SJCRH30 (cell line): ENCODE measurements at regions not wholly inside any gene's neighbourhood (a gene's known extent, or its start where the extent isn't known, plus 50 kb on each side); places are given as distances from the start of the nearest gene placed in this dataset.
"Not testable (repeated sequence)": the region's sequence is repeated elsewhere in the genome, so short reads cannot be mapped to it uniquely, and the experiment has no call there.

Source experiments
- DNase-seq, 2 experiments: peaks; one replicate each; pipeline ENCODE4 v3.0.0-alpha.2; 2015 to 2020
- H3K27ac ChIP-seq: fragments of 250-450 bp; sonication (Bioruptor Pico); 2 replicates; pipeline ENCODE4 v1.5.1; 2020; ENCODE audit warnings: mild to moderate bottlenecking, moderate library complexity
- H3K27me3 ChIP-seq: fragments of 250-450 bp; sonication (Bioruptor Pico); 2 replicates; pipeline ENCODE4 v1.5.1; 2020; ENCODE audit warnings: mild to moderate bottlenecking, moderate library complexity
- H3K36me3 ChIP-seq: fragments of 250-450 bp; sonication (Bioruptor Pico); 2 replicates; pipeline ENCODE4 v1.5.1; 2020; ENCODE audit warnings: mild to moderate bottlenecking, moderate library complexity
- H3K4me1 ChIP-seq: fragments of 250-450 bp; sonication (Bioruptor Pico); 2 replicates; pipeline ENCODE4 v1.5.1; 2020; ENCODE audit warnings: mild to moderate bottlenecking, moderate library complexity
- H3K4me3 ChIP-seq: fragments of 250-450 bp; sonication (Bioruptor Pico); 2 replicates; pipeline ENCODE4 v1.5.1; 2020; ENCODE audit warnings: mild to moderate bottlenecking, moderate library complexity
- H3K9me3 ChIP-seq: fragments of 250-450 bp; sonication (Bioruptor Pico); replicated peaks from 2 replicates; pipeline ENCODE4 v1.5.1; 2020; ENCODE audit warnings: mild to moderate bottlenecking, moderate library complexity

- not testable (repeated sequence) for H3K9me3 ChIP-seq, H3K27me3 ChIP-seq
These were observed 52.6 kb upstream of the KIF26B start for GRCh38 chr1:245102149-245102548.

GRCh38 chr1:245099401-245099800 is 55.4 kb upstream of the KIF26B start:
- Histone ChIP-seq H3K4me3 (no peak overlapping the region), H3K27ac (no peak overlapping the region), H3K36me3 (no peaks in the 10 kb centered on the region), H3K9me3 (0 out of 2 replicates have a peak, but pooled peaks cover 2% of the 10 kb centered on the region), H3K4me1 (no peaks in the 10 kb centered on the region), H3K27me3 (no peaks in the 10 kb centered on the region)
- no peak for DNase-seq

More at GRCh38 chr1:245102149-245102548, 52.6 kb upstream of the KIF26B start:
- not testable (repeated sequence) for H3K36me3 ChIP-seq, DNase-seq, H3K27ac ChIP-seq, H3K4me1 ChIP-seq, H3K4me3 ChIP-seq

- no peaks in the 10 kb centered on the region for H3K27me3 ChIP-seq
- DNase-seq: no peak
- H3K4me1 ChIP-seq: no peaks in the 10 kb centered on the region
- H3K27ac ChIP-seq: no peak overlapping the region
- H3K9me3 ChIP-seq: 0 out of 2 replicates have a peak, but pooled peaks cover 2% of the 10 kb centered on the region
- H3K36me3 ChIP-seq: no peaks in the 10 kb centered on the region
- H3K4me3 ChIP-seq: no peak overlapping the region
These were observed 55.9 kb upstream of the KIF26B start for GRCh38 chr1:245098924-245099323.

GRCh38 chr1:245096311-245097066 is 58.3 kb upstream of the KIF26B start:
- Histone ChIP-seq H3K4me3 (no peak overlapping the region), H3K27me3 (no peaks in the 10 kb centered on the region), H3K9me3 (no peaks in the 10 kb centered on the region), H3K36me3 (no peaks in the 10 kb centered on the region), H3K27ac (no peak overlapping the region), H3K4me1 (peaks cover 3% of the 10 kb centered on the region; the same call in 1 of the 2 replicates)
- DNase-seq: no peak

- no peak overlapping the region for H3K27ac ChIP-seq
These were observed 58.9 kb upstream of the KIF26B start for GRCh38 chr1:245095903-245096302.

GRCh38 chr1:245094954-245095353 is 59.8 kb upstream of the KIF26B start:
- Histone ChIP-seq H3K36me3 (no peaks in the 10 kb centered on the region), H3K27ac (no peak overlapping the region), H3K4me3 (no peak overlapping the region), H3K4me1 (peaks cover 3% of the 10 kb centered on the region; the same call in 1 of the 2 replicates), H3K9me3 (no peaks in the 10 kb centered on the region), H3K27me3 (no peaks in the 10 kb centered on the region)
- no peak for DNase-seq

More at GRCh38 chr1:245095903-245096302, 58.9 kb upstream of the KIF26B start:
- Histone ChIP-seq H3K36me3 (no peaks in the 10 kb centered on the region), H3K4me3 (no peak overlapping the region), H3K27me3 (no peaks in the 10 kb centered on the region), H3K4me1 (peaks cover 3% of the 10 kb centered on the region; the same call in 1 of the 2 replicates), H3K9me3 (no peaks in the 10 kb centered on the region)
- no peak for DNase-seq

GRCh38 chr1:245094092-245094491 is 60.7 kb upstream of the KIF26B start:
- DNase-seq: no peak
- H3K36me3 ChIP-seq: no peaks in the 10 kb centered on the region

GRCh38 chr1:245092638-245092976 is 62.2 kb upstream of the KIF26B start:
- Histone ChIP-seq H3K4me3 (no peak overlapping the region), H3K27me3 (no peaks in the 10 kb centered on the region), H3K9me3 (no peaks in the 10 kb centered on the region), H3K36me3 (no peaks in the 10 kb centered on the region), H3K27ac (no peak overlapping the region), H3K4me1 (peaks cover 3% of the 10 kb centered on the region; the same call in 1 of the 2 replicates)
- no peak for DNase-seq

More at GRCh38 chr1:245094092-245094491, 60.7 kb upstream of the KIF26B start:
- no peak overlapping the region for H3K27ac ChIP-seq
- H3K4me3 ChIP-seq: no peak overlapping the region
- H3K27me3 ChIP-seq: no peaks in the 10 kb centered on the region
- H3K4me1 ChIP-seq: peaks cover 3% of the 10 kb centered on the region; the same call in 1 of the 2 replicates
- no peaks in the 10 kb centered on the region for H3K9me3 ChIP-seq

GRCh38 chr1:245091818-245092637 is 62.8 kb upstream of the KIF26B start:
- Histone ChIP-seq H3K4me3 (no peak overlapping the region), H3K27me3 (no peaks in the 10 kb centered on the region), H3K4me1 (peaks cover 3% of the 10 kb centered on the region; the same call in 1 of the 2 replicates), H3K36me3 (no peaks in the 10 kb centered on the region), H3K9me3 (no peaks in the 10 kb centered on the region), H3K27ac (peak overlapping the region; percentile 13; the same call in 1 of the 2 replicates)
- DNase-seq: peak; percentile 42 to 51

- no peaks in the 10 kb centered on the region for H3K27me3 ChIP-seq
- no peak overlapping the region for H3K4me3 ChIP-seq
- no peaks in the 10 kb centered on the region for H3K9me3 ChIP-seq
- no peak overlapping the region; the same call in 1 of the 2 replicates for H3K27ac ChIP-seq
- DNase-seq: no peak
- peaks cover 3% of the 10 kb centered on the region; the same call in 1 of the 2 replicates for H3K4me1 ChIP-seq
- no peaks in the 10 kb centered on the region for H3K36me3 ChIP-seq
These were observed 63.6 kb upstream of the KIF26B start for GRCh38 chr1:245091171-245091621.

- no peak for DNase-seq
- Histone ChIP-seq H3K4me1 (peaks cover 3% of the 10 kb centered on the region; the same call in 1 of the 2 replicates), H3K27me3 (no peaks in the 10 kb centered on the region), H3K4me3 (no peak overlapping the region), H3K27ac (no peak overlapping the region), H3K9me3 (no peaks in the 10 kb centered on the region), H3K36me3 (no peaks in the 10 kb centered on the region)
These were observed 64.2 kb upstream of the KIF26B start for GRCh38 chr1:245090491-245091090.

- H3K27ac ChIP-seq: no peak overlapping the region
- no peaks in the 10 kb centered on the region for H3K27me3 ChIP-seq
- no peak for DNase-seq
- no peaks in the 10 kb centered on the region for H3K9me3 ChIP-seq
- H3K4me3 ChIP-seq: no peak overlapping the region
- H3K4me1 ChIP-seq: peaks cover 3% of the 10 kb centered on the region; the same call in 1 of the 2 replicates
- no peaks in the 10 kb centered on the region for H3K36me3 ChIP-seq
These were observed 67.1 kb upstream of the KIF26B start for GRCh38 chr1:245087723-245088122.

GRCh38 chr1:245086389-245086969 is 68.3 kb upstream of the KIF26B start:
- H3K4me1 ChIP-seq: no peaks in the 10 kb centered on the region
- no peak overlapping the region for H3K4me3 ChIP-seq
- no peak for DNase-seq
- H3K27me3 ChIP-seq: no peaks in the 10 kb centered on the region
- no peaks in the 10 kb centered on the region for H3K9me3 ChIP-seq
- H3K36me3 ChIP-seq: no peaks in the 10 kb centered on the region
- no peak overlapping the region for H3K27ac ChIP-seq

- no peak for DNase-seq
- H3K27ac ChIP-seq: no peak overlapping the region
- H3K9me3 ChIP-seq: no peaks in the 10 kb centered on the region
- no peaks in the 10 kb centered on the region for H3K4me1 ChIP-seq
- H3K27me3 ChIP-seq: no peaks in the 10 kb centered on the region
- H3K4me3 ChIP-seq: no peak overlapping the region
- no peaks in the 10 kb centered on the region for H3K36me3 ChIP-seq
These were observed 69.2 kb upstream of the KIF26B start for GRCh38 chr1:245085508-245086095.
